ENCODE measurements at regions not wholly inside any gene's neighbourhood (a gene's known extent, or its start where the extent isn't known, plus 50 kb on each side); places are given as distances from the start of the nearest gene placed in this dataset.

DNA sequence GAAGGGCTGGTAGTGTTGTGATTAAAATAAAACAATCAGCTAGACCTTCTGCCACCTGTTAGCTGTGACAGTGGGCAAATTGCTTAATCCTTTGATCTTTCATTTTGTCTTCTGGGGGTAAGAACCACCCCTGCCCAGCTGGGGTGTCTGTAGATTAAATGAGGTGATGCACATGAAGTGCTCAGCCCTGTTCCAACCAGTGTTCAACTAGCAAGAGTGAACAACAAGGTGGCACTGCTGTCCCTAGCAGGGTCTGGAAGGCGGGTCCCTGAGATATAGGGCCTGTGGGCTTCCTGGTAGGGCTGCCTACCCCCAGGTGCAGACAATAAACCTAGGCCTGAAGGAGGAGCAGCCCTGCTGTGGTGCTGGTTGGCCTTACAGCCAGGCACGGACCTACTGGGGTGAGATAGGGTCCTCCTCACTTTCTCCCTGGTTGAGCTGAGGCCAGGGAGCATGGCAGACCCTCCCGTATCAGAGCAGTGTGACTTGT lies 60.6 kb downstream of the ARL6IP4 start:
- DNase-seq (ENCODE audit: low spot score): no peak

DNA sequence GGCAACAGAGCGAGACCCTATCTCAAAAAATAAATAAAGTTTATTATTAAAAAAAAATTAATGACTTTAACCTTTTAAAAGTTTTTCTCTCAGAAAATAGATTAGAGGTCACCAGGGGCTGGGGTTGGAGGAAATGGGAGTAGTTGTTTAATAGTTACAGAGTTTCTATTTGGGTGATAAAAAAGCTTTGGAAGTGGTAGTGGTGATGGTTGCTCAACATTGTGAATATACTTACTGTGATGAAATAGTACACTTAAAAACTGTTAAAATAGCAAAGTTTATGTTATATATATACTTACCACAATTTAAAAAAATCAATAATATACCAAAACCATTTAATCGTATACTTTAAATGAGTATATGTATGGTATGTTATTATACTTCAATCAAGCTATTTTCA lies 59.6 kb downstream of the ARL6IP4 start:
- DNase-seq (ENCODE audit: low spot score): no peak

DNA sequence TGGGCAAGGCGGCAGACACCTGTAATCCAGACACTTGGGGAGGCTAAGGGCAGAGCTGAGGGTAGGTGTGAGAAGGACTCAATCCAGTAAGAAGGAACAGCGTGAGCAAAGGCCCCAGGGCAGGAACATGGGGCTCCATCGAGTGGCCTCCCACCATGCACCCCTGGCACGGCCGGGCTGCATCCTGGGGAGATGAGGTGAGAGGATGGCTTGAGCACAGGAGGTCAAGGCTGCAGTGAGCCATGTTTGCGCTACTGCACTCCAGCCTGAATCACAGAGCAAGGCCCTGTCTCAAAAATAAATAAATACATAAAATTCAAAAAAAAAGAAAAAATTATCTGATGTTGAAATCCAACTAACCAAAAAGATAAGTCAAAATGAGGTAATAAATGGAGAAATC lies 58.5 kb downstream of the ARL6IP4 start:
- DNase-seq (ENCODE audit: low spot score): no peak

DNA sequence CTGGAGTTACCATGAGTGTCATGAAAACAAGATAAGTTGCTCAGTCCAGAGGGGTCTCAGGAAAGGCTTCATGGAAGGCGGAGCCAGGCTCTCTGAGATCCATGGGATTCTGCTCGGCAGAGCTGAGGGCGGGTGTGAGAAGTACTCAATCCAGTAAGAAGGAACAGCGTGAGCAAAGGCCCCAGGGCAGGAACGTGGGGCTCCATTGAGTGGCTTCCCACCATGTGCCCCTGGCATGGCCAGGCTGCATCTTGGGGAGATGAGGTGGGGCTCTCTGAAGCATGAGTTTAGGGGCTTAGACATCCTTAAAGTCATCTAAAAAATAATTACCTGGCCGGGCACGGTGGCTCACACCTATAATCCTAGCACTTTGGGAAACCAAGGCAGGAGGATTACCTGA lies 58.0 kb downstream of the ARL6IP4 start:
- no peak for DNase-seq (ENCODE audit: low spot score)

DNA sequence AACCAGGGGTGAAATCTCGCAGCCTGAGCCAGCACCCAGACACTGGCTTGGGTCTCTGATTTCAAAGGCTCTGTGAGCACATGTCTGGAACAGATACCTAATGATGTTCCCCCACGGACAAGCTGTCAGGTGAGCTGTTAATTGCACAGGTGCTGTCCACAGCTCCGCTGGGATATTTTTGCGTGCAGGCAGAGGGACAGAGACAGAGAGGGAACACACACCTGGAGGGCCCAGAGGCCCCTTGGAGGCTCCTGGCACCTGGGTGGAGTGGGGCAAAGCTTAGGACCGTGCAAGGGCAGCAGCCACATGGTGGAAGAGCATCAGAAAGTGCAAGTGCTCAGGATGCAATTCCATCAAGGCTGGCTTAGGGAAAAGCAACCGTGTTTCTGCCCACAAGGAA lies 57.3 kb downstream of the ARL6IP4 start:
- DNase-seq (ENCODE audit: low spot score): no peak

DNA sequence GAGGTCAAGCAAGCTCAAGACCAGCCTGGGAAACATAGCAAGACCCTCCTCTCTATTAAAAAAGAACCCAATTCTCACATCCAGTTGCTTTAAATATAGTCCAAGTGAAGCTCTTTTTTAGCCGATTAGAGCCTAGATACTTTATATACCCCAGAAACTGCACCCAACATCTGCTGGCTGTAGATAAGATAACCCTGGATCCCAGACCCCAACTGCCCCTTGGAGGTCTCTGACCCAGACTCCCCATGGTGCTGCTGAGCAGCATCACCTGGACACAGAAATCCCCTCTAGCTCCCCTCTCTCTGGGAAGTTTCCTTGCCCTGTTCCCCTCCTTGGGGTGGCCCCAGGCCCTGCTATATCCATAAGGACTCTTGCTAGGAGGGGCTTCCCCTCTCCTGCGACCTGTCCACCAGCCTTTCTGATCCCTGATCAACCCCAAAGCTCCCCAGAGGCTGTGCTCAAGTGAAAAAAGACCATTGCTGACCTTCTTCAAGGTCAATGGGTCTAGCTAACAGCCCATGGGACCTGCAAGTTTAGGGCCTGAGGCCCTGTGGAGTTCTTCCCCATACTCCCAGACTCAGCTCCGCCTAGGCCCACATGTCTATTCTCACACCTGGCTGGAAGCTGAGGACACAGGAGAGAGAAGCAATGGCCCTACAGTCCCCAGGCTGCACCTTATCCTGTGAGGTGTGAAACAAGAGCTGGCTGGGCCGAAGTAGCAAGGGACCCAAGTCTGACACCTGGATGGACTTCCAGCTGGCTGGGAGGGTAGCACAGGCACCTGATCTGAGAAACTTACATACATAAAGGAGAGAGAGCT lies 56.2 kb downstream of the ARL6IP4 start:
- DNase-seq (ENCODE audit: low spot score): no peak

DNA sequence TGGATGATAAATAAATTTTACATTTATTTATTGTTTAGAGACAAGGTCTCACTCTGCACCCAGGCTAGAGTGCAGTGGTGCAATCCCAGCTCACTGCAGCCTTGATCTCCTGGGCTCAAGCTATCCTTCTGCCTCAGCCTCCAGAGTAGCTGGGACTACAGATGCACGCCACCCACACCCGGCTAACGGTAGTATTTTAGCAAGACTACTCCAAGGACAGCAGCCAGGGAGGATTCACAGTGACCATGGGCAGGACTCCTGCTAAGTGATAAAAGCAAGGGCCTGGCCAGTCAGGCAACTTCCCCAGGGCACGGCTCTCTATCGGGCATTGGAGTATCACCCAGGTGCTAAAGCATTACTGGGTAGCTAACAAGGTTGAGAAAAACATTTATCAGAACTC lies 55.4 kb downstream of the ARL6IP4 start:
- DNase-seq (ENCODE audit: low spot score): no peak

DNA sequence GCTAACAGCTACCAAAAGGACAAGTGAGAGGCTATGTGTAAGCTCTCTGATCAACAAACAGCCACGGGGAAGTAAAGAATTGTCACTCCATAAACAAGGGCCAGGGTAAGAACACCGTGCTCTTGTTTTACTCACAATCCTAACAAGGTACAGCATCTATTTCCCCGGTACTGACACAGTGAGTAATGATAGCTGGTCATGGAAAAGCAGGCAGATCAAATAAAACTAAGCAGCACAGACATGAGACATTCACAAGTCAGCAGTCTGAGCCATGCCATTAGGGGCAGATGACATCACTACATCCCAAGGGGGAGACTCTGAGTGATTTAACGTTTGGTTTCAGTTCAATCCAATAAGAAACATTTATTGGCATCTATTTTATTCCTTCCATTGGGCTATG lies 54.4 kb downstream of the ARL6IP4 start:
- no peak for DNase-seq (ENCODE audit: low spot score)

DNA sequence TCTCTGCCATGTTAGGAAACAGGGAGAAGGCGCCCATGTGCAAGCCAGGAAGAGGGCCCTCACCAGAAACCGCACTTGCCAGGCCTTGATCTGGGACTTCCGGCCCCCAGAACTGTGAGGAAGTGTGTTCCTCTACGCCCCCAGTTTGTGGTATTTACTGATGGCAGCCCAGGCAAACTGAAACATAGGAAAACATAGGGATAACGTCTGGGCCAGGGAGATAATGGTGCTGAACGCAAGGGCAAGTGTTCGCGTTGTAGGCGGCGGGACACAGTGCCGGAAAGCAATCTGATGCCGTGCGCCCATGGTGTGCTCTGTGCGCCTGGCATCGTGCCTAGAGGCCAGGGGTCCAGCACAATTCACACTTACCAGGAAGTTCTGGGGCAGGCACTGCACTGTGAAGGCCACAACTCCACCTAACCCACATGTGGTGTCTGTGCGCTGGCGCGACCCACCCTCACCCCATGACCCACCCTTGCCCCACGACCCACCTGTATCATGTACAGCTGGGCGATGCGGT lies 53.6 kb downstream of the ARL6IP4 start:
- no peak for DNase-seq (ENCODE audit: low spot score)

DNA sequence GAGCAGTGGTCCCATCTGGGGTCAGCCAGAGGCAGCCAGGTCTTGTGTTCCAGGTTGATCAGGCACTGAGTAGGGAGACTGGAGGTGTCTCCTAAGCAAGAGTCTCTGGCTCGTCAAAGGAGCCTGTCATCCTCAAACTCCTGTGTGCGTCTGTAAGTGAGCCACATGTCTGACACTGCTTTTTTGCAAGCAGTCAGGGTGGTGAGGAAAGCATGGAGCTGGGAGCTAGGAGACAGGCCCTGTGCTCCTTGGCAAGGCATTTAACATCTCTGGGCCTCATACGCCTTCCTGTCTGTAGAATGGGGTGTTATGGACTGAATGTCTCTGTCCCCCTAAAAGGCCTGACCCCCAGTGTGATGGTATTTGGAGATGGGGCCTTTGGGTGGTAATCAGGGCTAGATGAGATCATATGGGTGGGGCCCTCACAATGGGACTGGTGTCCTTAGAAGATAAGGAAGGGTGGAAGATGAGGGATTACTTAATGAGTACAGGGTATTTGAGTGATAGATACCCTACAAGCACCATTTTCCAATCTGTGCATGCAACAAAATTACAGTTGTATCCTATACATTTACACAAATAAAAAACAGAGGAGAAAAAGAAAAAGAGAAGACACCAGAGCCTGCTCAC lies 53.0 kb downstream of the ARL6IP4 start:
- DNase-seq (ENCODE audit: low spot score): peak; percentile 60

DNA sequence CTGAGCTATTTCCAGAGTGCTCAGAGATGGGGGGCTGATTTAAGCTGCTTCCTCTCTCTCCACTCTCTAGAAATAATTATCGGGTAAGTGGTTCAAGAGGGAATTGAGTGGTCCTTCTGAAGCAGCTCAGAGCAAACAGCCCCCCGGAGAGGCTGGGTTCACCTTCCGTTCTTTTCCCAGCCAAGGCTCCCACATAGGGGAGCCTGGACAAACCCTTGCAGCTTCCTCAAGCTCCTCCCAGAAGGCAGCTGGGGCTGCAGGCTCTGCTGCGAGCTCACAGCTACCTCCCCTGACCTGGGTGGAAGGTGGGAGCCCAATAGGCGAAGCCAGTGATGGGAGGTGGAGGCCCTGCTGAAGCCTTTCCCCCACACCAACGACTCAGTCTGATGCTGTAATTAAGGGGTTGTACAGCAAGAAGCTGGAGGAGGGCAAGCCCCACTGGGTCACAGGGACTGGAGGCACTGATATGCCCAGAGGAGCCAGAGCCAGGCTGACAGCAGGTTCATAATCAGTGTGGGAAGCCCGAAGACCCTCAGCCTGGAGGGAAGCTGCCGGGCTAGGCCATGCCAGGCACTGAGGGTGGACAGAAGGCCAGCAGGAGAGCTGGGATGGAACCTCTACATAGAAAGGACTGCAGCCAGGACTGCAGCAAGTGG lies 52.4 kb downstream of the ARL6IP4 start:
- DNase-seq (ENCODE audit: low spot score): no peak

All from putamen (tissue), 1 donor.